ENCODE measurements at regions not wholly inside any gene's neighbourhood (a gene's known extent, or its start where the extent isn't known, plus 50 kb on each side); places are given as distances from the start of the nearest gene placed in this dataset.
"Not testable (repeated sequence)": the region's sequence is repeated elsewhere in the genome, so short reads cannot be mapped to it uniquely, and the experiment has no call there.

- H3K4me3 ChIP-seq (ENCODE audit: low read depth in 1 of 3, low read length in 3 of 3): peak overlapping the region in 2 of 3 donors; percentile 51 to 62
- DNase-seq (peak in 1 of 2 donors; percentile 58), FAIRE-seq (no peak)
- H3K4me1 ChIP-seq (ENCODE audit: control insufficient read depth in 3 of 3, insufficient read depth in 2 of 3, low read depth in 1 of 3, low read length in 2 of 3): peaks cover 0 to 6% (median 0%) of the 10 kb centered on the region in 3 donors
- peaks cover 4 to 7% (median 5%) of the 10 kb centered on the region in 3 donors for H3K27me3 ChIP-seq (ENCODE audit: control insufficient read depth in 3 of 3, insufficient read depth in 3 of 3, low read length in 3 of 3)
- WGBS, 3 donors: 10 to 17% (median 13%) methylated on average over 80 to 87 of the region's 87 CpGs
- H3K36me3 ChIP-seq (ENCODE audit: control insufficient read depth in 3 of 3, insufficient read depth in 2 of 3, low read depth in 1 of 3, low read length in 3 of 3): no peaks in the 10 kb centered on the region
- no peak overlapping the region for H3K27ac ChIP-seq (ENCODE audit: low read depth in 1 of 3, low read length in 2 of 3)
- H3K9me3 ChIP-seq (ENCODE audit: control insufficient read depth in 2 of 2, insufficient read depth in 1 of 2, low read depth in 1 of 2, low read length in 1 of 2): no peaks in the 10 kb centered on the region
Observed at GRCh38 chr12:65742018-65743010, 82.0 kb upstream of the HMGA2 start.

DNA sequence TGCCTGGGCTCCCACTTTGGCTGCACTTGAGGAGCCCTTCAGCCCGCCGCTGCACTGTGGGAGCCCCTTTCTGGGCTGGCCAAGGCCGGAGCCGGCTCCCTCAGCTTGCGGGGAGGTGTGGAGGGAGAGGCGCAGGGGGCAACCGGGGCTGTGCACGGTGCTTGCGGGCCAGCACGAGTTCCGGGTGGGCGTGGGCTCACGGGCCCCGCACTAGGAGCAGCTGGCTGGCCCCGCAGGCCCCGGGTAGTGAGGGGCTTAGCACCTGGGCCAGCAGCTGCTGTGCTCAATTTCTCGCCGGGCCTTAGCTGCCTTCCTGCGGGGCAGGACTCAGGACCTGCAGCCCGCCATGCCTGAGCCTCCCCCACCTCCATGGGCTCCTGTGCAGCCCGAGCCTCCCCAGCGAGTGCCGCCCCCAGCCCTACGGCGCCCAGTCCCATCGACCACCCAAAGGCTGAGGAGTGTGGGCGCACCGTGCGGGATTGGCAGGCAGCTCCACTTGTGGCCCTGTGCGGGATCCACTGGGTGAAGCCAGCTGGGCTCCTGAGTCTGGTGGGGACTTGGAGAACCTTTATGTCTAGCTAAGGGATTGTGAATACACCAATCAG is 79.9 kb upstream of the HMGA2 start:
- H3K27ac ChIP-seq (ENCODE audit: low read depth in 1 of 3, low read length in 2 of 3); DNase-seq; H3K9me3 ChIP-seq (ENCODE audit: control insufficient read depth in 2 of 2, insufficient read depth in 1 of 2, low read depth in 1 of 2, low read length in 1 of 2); H3K4me1 ChIP-seq (ENCODE audit: control insufficient read depth in 3 of 3, insufficient read depth in 2 of 3, low read depth in 1 of 3, low read length in 2 of 3); H3K36me3 ChIP-seq (ENCODE audit: control insufficient read depth in 3 of 3, insufficient read depth in 2 of 3, low read depth in 1 of 3, low read length in 3 of 3); H3K4me3 ChIP-seq (ENCODE audit: low read depth in 1 of 3, low read length in 3 of 3); H3K27me3 ChIP-seq (ENCODE audit: control insufficient read depth in 3 of 3, insufficient read depth in 3 of 3, low read length in 3 of 3); FAIRE-seq: not testable (repeated sequence)
- 96% methylated on average over 24 to 30 of the region's 30 CpGs for WGBS, 3 donors

GRCh38 chr12:65747338-65747737 is 76.9 kb upstream of the HMGA2 start:
- DNase-seq (no peak), FAIRE-seq (no peak)
- Histone ChIP-seq H3K27me3 (ENCODE audit: control insufficient read depth in 3 of 3, insufficient read depth in 3 of 3, low read length in 3 of 3) (peaks cover under 1 to 5% (median 4%) of the 10 kb centered on the region in 3 donors), H3K4me3 (ENCODE audit: low read depth in 1 of 3, low read length in 3 of 3) (no peak overlapping the region), H3K9me3 (ENCODE audit: control insufficient read depth in 2 of 2, insufficient read depth in 1 of 2, low read depth in 1 of 2, low read length in 1 of 2) (no peaks in the 10 kb centered on the region), H3K27ac (ENCODE audit: low read depth in 1 of 3, low read length in 2 of 3) (no peak overlapping the region), H3K36me3 (ENCODE audit: control insufficient read depth in 3 of 3, insufficient read depth in 2 of 3, low read depth in 1 of 3, low read length in 3 of 3) (no peaks in the 10 kb centered on the region), H3K4me1 (ENCODE audit: control insufficient read depth in 3 of 3, insufficient read depth in 2 of 3, low read depth in 1 of 3, low read length in 2 of 3) (no peaks in the 10 kb centered on the region)
- WGBS, 3 donors: 54 to 66% (median 60%) methylated on average over 3 of the region's 3 CpGs

DNA sequence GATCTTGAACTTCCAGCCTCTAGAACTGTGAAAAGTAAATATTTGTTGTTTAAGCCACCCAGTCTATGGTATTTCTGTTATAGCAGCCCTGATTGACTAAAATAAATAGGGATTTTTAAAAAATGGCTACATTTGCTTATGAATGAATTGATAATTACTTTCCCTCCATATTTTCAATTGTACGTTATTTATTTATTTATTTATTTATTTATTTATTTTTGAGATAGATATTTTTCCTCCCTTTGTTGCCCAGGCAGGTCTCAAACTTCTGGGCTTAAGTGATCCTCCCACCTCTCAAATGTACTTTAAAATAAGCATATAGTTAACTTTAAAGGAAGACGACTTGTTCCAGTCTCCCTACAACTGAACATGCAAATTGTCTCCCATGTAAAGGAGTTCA is 76.0 kb upstream of the HMGA2 start:
- FAIRE-seq (no peak), DNase-seq (no peak)
- Histone ChIP-seq H3K9me3 (ENCODE audit: control insufficient read depth in 2 of 2, insufficient read depth in 1 of 2, low read depth in 1 of 2, low read length in 1 of 2) (no peaks in the 10 kb centered on the region), H3K4me1 (ENCODE audit: control insufficient read depth in 3 of 3, insufficient read depth in 2 of 3, low read depth in 1 of 3, low read length in 2 of 3) (no peaks in the 10 kb centered on the region), H3K27me3 (ENCODE audit: control insufficient read depth in 3 of 3, insufficient read depth in 3 of 3, low read length in 3 of 3) (no peaks in the 10 kb centered on the region), H3K27ac (ENCODE audit: low read depth in 1 of 3, low read length in 2 of 3) (no peak overlapping the region), H3K36me3 (ENCODE audit: control insufficient read depth in 3 of 3, insufficient read depth in 2 of 3, low read depth in 1 of 3, low read length in 3 of 3) (no peaks in the 10 kb centered on the region), H3K4me3 (ENCODE audit: low read depth in 1 of 3, low read length in 3 of 3) (no peak overlapping the region)
- WGBS, 3 donors: 78 to 94% (median 90%) methylated on average over 2 of the region's 2 CpGs

DNA sequence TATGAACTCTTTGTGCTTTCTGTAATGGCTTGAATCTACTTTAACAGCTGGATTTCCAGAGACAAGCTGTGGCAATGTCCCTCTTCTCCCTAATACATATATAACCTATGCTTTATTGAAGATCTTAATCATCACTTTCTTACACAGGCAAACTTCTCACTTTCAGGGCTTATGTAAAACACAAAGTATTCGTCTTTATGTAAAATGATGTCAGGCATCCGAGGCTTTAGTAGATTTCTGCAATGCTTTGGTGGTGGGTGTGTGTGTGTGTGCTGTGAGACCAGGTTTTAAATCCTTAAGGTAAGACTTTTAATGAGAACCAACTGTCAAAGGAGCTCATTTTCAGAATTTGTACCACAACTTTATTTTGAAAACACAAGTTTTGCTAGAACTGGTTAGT is 70.0 kb upstream of the HMGA2 start:
- H3K9me3 ChIP-seq (ENCODE audit: control insufficient read depth in 2 of 2, insufficient read depth in 1 of 2, low read depth in 1 of 2, low read length in 1 of 2): no peaks in the 10 kb centered on the region
- H3K36me3 ChIP-seq (ENCODE audit: control insufficient read depth in 3 of 3, insufficient read depth in 2 of 3, low read depth in 1 of 3, low read length in 3 of 3): no peaks in the 10 kb centered on the region
- no peak overlapping the region for H3K4me3 ChIP-seq (ENCODE audit: low read depth in 1 of 3, low read length in 3 of 3)
- no peaks in the 10 kb centered on the region for H3K4me1 ChIP-seq (ENCODE audit: control insufficient read depth in 3 of 3, insufficient read depth in 2 of 3, low read depth in 1 of 3, low read length in 2 of 3)
- H3K27ac ChIP-seq (ENCODE audit: low read depth in 1 of 3, low read length in 2 of 3): no peak overlapping the region
- DNase-seq (no peak), FAIRE-seq (no peak)
- peaks cover 0 to 8% (median 0%) of the 10 kb centered on the region in 3 donors for H3K27me3 ChIP-seq (ENCODE audit: control insufficient read depth in 3 of 3, insufficient read depth in 3 of 3, low read length in 3 of 3)
- 66 to 77% (median 68%) methylated on average over 2 of the region's 2 CpGs for WGBS, 3 donors

DNA sequence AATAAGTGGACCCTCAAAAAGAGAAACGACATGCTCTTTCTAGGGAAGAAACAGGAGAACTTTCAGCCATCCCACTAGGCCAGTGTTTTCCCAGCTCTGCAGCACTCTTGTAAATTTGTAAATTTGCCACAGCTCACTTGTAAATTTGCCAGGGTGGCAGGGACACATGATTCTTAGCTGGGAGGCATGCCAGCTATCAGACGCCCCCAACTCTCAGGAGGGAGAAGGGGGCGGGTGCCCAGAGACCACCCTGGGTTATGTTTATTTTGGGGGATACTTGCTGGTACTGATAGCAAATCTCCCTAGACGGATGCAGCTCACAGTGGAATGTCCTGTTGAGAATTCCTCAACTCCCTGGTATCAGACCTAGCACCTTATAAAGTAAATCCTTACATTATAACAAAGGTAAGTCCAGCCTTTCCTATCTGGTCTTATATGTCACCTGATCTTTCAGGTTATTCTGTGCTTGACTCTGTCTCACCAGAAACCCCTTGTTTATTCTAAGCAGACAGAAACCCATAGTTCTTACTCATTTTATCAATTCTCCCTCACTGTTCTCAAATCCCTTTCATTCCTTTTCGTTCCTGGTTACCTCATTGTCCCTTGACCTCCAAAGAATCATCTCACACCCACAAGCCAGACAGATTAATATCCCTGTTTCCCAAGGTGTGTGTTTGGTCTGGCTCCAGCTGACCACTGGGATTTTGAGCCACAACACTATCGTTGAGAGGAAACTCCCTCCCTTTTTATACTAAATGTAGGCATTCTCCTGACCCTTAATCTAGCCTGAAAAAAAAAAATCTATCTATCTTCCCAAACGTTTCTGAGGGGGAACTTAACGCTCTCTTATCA is 69.3 kb upstream of the HMGA2 start:
- no peak overlapping the region for H3K4me3 ChIP-seq (ENCODE audit: low read depth in 1 of 3, low read length in 3 of 3)
- H3K9me3 ChIP-seq (ENCODE audit: control insufficient read depth in 2 of 2, insufficient read depth in 1 of 2, low read depth in 1 of 2, low read length in 1 of 2): no peaks in the 10 kb centered on the region
- 37 to 48% (median 42%) methylated on average over 8 of the region's 8 CpGs for WGBS, 3 donors
- no peak for DNase-seq
- no peak for FAIRE-seq
- H3K4me1 ChIP-seq (ENCODE audit: control insufficient read depth in 3 of 3, insufficient read depth in 2 of 3, low read depth in 1 of 3, low read length in 2 of 3): no peaks in the 10 kb centered on the region
- no peak overlapping the region for H3K27ac ChIP-seq (ENCODE audit: low read depth in 1 of 3, low read length in 2 of 3)
- peaks cover 0 to 8% (median 0%) of the 10 kb centered on the region in 3 donors for H3K27me3 ChIP-seq (ENCODE audit: control insufficient read depth in 3 of 3, insufficient read depth in 3 of 3, low read length in 3 of 3)
- H3K36me3 ChIP-seq (ENCODE audit: control insufficient read depth in 3 of 3, insufficient read depth in 2 of 3, low read depth in 1 of 3, low read length in 3 of 3): no peaks in the 10 kb centered on the region

DNA sequence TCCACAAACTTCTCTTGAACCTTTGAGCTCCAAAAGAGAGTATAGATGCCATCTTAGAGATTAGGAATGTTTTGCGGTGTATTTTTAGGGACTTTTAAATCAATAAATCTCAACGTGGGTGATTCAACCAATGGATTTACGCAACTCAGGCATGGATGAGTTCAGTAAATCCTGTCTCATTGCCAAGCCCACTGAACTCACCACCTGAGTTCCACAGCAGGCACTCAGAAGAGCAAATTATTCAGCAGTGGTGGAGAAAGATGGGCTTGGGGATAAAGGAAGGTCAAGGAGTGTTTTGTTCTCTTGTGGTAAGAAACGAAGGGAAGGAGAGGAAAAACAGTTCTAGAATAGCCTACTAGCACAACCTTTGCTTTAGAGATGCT is 68.7 kb upstream of the HMGA2 start:
- no peak overlapping the region for H3K27ac ChIP-seq (ENCODE audit: low read depth in 1 of 3, low read length in 2 of 3)
- no peaks in the 10 kb centered on the region for H3K9me3 ChIP-seq (ENCODE audit: control insufficient read depth in 2 of 2, insufficient read depth in 1 of 2, low read depth in 1 of 2, low read length in 1 of 2)
- no peaks in the 10 kb centered on the region for H3K36me3 ChIP-seq (ENCODE audit: control insufficient read depth in 3 of 3, insufficient read depth in 2 of 3, low read depth in 1 of 3, low read length in 3 of 3)
- WGBS, 3 donors: 54 to 72% (median 61%) methylated on average over 4 of the region's 4 CpGs
- no peak overlapping the region for H3K4me3 ChIP-seq (ENCODE audit: low read depth in 1 of 3, low read length in 3 of 3)
- FAIRE-seq (no peak), DNase-seq (no peak)
- H3K4me1 ChIP-seq (ENCODE audit: control insufficient read depth in 3 of 3, insufficient read depth in 2 of 3, low read depth in 1 of 3, low read length in 2 of 3): no peaks in the 10 kb centered on the region
- peaks cover 0 to 8% (median 0%) of the 10 kb centered on the region in 3 donors for H3K27me3 ChIP-seq (ENCODE audit: control insufficient read depth in 3 of 3, insufficient read depth in 3 of 3, low read length in 3 of 3)

DNA sequence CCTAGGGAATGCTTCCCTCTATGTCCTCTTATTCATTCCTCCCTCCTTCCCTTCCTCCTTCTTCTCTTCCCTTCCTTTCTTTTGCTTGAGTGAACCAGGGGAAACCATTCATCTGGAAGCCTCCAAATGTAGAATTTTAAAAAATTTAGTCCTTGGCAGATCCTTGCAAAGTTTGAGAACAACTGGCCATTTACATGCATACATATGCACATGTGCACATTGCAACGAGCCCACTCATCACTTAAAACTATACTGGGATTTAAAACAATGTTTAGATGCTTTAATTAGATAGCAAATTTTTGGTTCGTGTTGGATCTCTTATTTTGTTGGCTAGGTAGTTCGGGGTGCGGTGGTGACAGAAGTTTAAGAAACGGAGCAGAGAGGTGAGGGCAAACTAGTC is 68.0 kb upstream of the HMGA2 start:
- Histone ChIP-seq H3K4me3 (ENCODE audit: low read depth in 1 of 3, low read length in 3 of 3) (no peak overlapping the region), H3K4me1 (ENCODE audit: control insufficient read depth in 3 of 3, insufficient read depth in 2 of 3, low read depth in 1 of 3, low read length in 2 of 3) (no peaks in the 10 kb centered on the region), H3K9me3 (ENCODE audit: control insufficient read depth in 2 of 2, insufficient read depth in 1 of 2, low read depth in 1 of 2, low read length in 1 of 2) (no peaks in the 10 kb centered on the region), H3K36me3 (ENCODE audit: control insufficient read depth in 3 of 3, insufficient read depth in 2 of 3, low read depth in 1 of 3, low read length in 3 of 3) (no peaks in the 10 kb centered on the region), H3K27me3 (ENCODE audit: control insufficient read depth in 3 of 3, insufficient read depth in 3 of 3, low read length in 3 of 3) (peaks cover 0 to 8% (median 0%) of the 10 kb centered on the region in 3 donors), H3K27ac (ENCODE audit: low read depth in 1 of 3, low read length in 2 of 3) (no peak overlapping the region)
- WGBS, 3 donors: 77 to 89% (median 87%) methylated on average over 5 of the region's 5 CpGs
- no peak for FAIRE-seq
- no peak for DNase-seq
